ENCODE measurements at regions not wholly inside any gene's neighbourhood (a gene's known extent, or its start where the extent isn't known, plus 50 kb on each side); places are given as distances from the start of the nearest gene placed in this dataset.

DNA sequence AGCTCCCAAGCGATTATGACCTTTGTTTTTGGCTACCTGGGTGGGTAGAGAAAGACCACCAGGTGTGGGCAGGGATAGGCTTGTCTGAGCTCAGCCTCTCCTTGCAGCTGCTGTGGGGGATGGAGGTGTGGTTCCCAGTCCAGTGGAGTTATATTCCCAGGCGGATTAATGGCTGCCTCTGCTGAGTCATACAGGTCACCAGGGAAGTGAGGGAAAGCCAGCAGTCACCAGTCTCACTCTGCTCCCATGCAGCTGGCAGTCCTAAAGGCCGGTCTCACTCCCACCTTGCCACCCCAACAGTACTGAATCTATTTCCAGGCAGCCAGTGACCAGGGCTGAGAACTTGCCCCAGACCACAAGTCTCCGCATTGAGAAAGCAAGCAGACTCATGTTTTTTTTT lies 399.2 kb downstream of the VRK1 start:
- TF ChIP-seq, protein P1, sequence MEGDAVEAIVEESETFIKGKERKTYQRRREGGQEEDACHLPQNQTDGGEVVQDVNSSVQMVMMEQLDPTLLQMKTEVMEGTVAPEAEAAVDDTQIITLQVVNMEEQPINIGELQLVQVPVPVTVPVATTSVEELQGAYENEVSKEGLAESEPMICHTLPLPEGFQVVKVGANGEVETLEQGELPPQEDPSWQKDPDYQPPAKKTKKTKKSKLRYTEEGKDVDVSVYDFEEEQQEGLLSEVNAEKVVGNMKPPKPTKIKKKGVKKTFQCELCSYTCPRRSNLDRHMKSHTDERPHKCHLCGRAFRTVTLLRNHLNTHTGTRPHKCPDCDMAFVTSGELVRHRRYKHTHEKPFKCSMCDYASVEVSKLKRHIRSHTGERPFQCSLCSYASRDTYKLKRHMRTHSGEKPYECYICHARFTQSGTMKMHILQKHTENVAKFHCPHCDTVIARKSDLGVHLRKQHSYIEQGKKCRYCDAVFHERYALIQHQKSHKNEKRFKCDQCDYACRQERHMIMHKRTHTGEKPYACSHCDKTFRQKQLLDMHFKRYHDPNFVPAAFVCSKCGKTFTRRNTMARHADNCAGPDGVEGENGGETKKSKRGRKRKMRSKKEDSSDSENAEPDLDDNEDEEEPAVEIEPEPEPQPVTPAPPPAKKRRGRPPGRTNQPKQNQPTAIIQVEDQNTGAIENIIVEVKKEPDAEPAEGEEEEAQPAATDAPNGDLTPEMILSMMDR (IDR thresholded peaks at IDR 0.05) = no peak
- no peak for TF ChIP-seq POLR2A (IDR thresholded peaks at IDR 0.05)

Data from prostate gland (tissue), 2 donors.